Tibial artery (tissue), 4 donors: ENCODE measurements at regions not wholly inside any gene's neighbourhood (a gene's known extent, or its start where the extent isn't known, plus 50 kb on each side); places are given as distances from the start of the nearest gene placed in this dataset.

ENCODE experiments used
- DNase-seq, 2 donors: peaks; one replicate each; pipeline ENCODE4 v3.0.0-alpha.2; 2019
- H3K27ac ChIP-seq, 2 donors: fragments of 200-600 bp; sonication (generic) in 1 of 2; 1 replicate in 1 of 2; 2 replicates in 1 of 2; pipeline ENCODE4 v1.5.1; 2018 to 2019; ENCODE audit warnings: mild to moderate bottlenecking in 1 of 2
- H3K27me3 ChIP-seq, 2 donors: fragments of 200-600 bp; sonication (generic) in 1 of 2; one replicate each; pipeline versions ENCODE4 v1.5.1 to v1.6.0; 2016 to 2019
- H3K36me3 ChIP-seq, 3 donors: fragments of 200-600 bp; sonication (generic) in 2 of 3; one replicate each; pipeline ENCODE4 v1.5.1; 2016 to 2019; ENCODE audit warnings: mild to moderate bottlenecking in 2 of 3
- H3K4me1 ChIP-seq, 4 donors: fragments of 200-600 bp; sonication (generic) in 2 of 4; 1 replicate in 3 of 4; 2 replicates in 1 of 4; pipeline ENCODE4 v1.5.1; 2016 to 2019
- H3K4me3 ChIP-seq, 2 donors: fragments of 200-600 bp; sonication (generic) in 1 of 2; 1 replicate in 1 of 2; 2 replicates in 1 of 2; pipeline ENCODE4 v1.5.1; 2018 to 2019; ENCODE audit warnings: mild to moderate bottlenecking in 2 of 2
- H3K9me3 ChIP-seq, 3 donors: fragments of 200-600 bp; sonication (generic) in 1 of 3; one replicate each; pipeline ENCODE4 v1.5.1; 2016 to 2019
- CTCF ChIP-seq, 2 experiments: fragments of 200-600 bp in 1 of 2; fragments of 450-650 bp in 1 of 2; IDR thresholded peaks; one replicate each; pipeline ENCODE4 v1.5.1; 2017 to 2019; ENCODE audit warnings: antibody characterized with exemption in 2 of 2, mild to moderate bottlenecking in 1 of 2, moderate library complexity in 1 of 2
- intact Hi-C: fragments of 100-400 bp; cut with DNase I; formaldehyde crosslinking; loops from one replicate; pipeline ENCODE4 v1.15.0; 2023; ENCODE audit warnings: low total_unique reads

DNA sequence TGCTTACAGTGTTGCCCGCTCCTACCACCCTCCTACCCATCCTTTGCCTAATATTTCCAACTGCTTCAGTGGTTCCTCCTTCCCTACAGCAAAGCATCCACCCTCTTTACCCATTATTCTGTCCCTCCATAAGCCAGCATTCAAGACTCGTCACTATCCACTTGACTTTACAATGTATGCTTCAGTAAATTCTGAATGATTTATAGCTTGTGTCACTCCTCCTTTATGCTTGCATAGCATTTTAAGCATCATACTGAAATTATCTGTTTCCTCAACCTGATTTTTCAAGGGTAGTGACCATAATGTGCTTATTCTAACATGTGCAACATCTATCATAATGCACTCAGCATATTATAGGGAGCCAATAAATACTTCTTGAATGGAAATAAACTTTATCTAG, 365.5 kb downstream of the RAB28 start:
- H3K36me3 ChIP-seq, result no peaks in the 10 kb centered on the region
- H3K4me1 ChIP-seq, result no peaks in the 10 kb centered on the region
- no peaks in the 10 kb centered on the region for H3K9me3 ChIP-seq
- intact Hi-C loops, result no loop called here
- H3K27ac ChIP-seq, result no peak overlapping the region
- no peak overlapping the region for H3K4me3 ChIP-seq
- TF ChIP-seq CTCF (IDR thresholded peaks at IDR 0.05), result no peak
- no peaks in the 10 kb centered on the region for H3K27me3 ChIP-seq
- no peak for DNase-seq

GRCh38 chr4:13117185-13117584, 367.0 kb downstream of the RAB28 start:
- TF ChIP-seq CTCF (IDR thresholded peaks at IDR 0.05), result no peak
- Histone ChIP-seq H3K36me3 (no peaks in the 10 kb centered on the region), H3K9me3 (no peaks in the 10 kb centered on the region), H3K27me3 (no peaks in the 10 kb centered on the region), H3K4me1 (no peaks in the 10 kb centered on the region), H3K27ac (no peak overlapping the region), H3K4me3 (no peak overlapping the region)
- DNase-seq, result no peak
- intact Hi-C loops, result no loop called here

DNA sequence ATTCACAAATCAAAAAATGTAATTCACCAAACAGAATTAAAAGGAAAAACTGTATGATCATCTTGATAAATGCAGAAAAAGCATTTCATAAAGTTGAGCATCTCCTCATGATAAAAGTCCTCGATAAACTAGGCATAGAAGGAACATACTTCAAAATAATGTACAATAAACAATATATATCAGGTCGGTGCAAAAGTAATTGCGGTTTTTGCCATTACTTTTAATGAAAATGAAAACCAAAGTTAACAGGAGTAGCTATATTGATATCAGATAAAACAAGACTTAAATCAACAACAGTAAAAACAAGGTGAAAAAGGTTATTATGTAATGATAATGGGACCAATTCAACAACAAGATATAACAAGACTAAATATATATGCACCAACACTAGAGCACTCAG, 372.1 kb downstream of the RAB28 start:
- Histone ChIP-seq H3K36me3 (no peaks in the 10 kb centered on the region), H3K4me3 (no peak overlapping the region), H3K27ac (no peak overlapping the region), H3K27me3 (no peaks in the 10 kb centered on the region), H3K4me1 (peaks cover 0 to 5% (median 0%) of the 10 kb centered on the region in 4 donors), H3K9me3 (peaks cover 0 to 12% (median 0%) of the 10 kb centered on the region in 3 donors)
- TF ChIP-seq CTCF (IDR thresholded peaks at IDR 0.05), result no peak
- intact Hi-C loops, result no loop called here
- DNase-seq, result no peak

DNA sequence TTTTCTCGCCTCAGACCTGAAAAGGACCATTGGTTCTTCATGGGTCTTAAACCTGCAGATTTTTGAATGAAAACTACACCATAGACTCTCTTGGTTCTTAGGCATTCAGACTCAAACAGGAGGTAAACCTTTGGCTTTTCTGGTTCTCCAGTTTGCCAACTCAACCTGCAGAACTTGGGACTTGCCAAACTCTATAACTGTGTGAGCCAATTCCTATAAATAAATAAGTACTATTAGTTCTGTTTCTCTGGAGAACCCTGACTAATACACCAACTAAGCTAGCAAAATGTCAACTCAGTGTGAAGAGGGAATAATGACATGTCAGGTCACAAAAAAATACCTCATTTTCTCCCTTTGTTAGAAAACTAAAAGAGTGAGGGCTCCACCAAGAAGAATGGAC, 374.6 kb downstream of the RAB28 start:
- DNase-seq, result no peak
- H3K4me1 ChIP-seq, result peaks cover 0 to 5% (median 0%) of the 10 kb centered on the region in 4 donors
- no peak overlapping the region for H3K4me3 ChIP-seq
- intact Hi-C loops, result no loop called here
- no peaks in the 10 kb centered on the region for H3K27me3 ChIP-seq
- no peaks in the 10 kb centered on the region for H3K36me3 ChIP-seq
- H3K27ac ChIP-seq, result no peak overlapping the region
- no peak for TF ChIP-seq CTCF (IDR thresholded peaks at IDR 0.05)
- H3K9me3 ChIP-seq, result peaks cover 0 to 12% (median 0%) of the 10 kb centered on the region in 3 donors

DNA sequence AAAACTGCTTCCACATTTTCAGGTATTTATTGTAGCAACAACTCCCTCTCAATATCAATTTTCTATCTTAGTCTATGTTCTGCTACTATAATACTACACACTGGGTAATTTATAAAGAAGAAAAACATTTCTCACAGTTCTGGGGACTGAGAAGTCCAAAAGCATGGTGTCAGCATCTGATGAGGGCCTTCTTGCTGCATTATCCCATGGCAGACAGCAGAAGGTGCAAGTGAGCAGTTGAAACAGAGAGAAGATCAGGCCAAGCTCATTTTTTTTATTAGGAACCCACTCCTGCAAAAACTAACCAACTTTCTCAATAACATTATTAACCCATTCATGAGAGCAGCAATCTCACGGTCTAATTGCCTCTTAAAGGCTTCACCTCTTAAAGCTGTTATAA, 376.0 kb downstream of the RAB28 start:
- Histone ChIP-seq H3K27me3 (no peaks in the 10 kb centered on the region), H3K4me1 (peaks cover 0 to 5% (median 0%) of the 10 kb centered on the region in 4 donors), H3K9me3 (peaks cover 0 to 12% (median 0%) of the 10 kb centered on the region in 3 donors), H3K36me3 (no peaks in the 10 kb centered on the region), H3K27ac (no peak overlapping the region), H3K4me3 (no peak overlapping the region)
- no peak for TF ChIP-seq CTCF (IDR thresholded peaks at IDR 0.05)
- DNase-seq, result no peak
- intact Hi-C loops, result no loop called here

- H3K9me3 ChIP-seq, result peaks cover 0 to 11% (median 0%) of the 10 kb centered on the region in 3 donors
- H3K36me3 ChIP-seq, result no peaks in the 10 kb centered on the region
- H3K4me3 ChIP-seq, result no peak overlapping the region
- intact Hi-C loops, result no loop called here
- H3K27ac ChIP-seq, result no peak overlapping the region
- DNase-seq, result no peak
- no peaks in the 10 kb centered on the region for H3K4me1 ChIP-seq
- TF ChIP-seq CTCF (IDR thresholded peaks at IDR 0.05), result no peak
- no peaks in the 10 kb centered on the region for H3K27me3 ChIP-seq
Observed at GRCh38 chr4:13103382-13104015, 380.6 kb downstream of the RAB28 start.
